NCI-H2227 (cell line): ENCODE measurements at regions not wholly inside any gene's neighbourhood (a gene's known extent, or its start where the extent isn't known, plus 50 kb on each side); places are given as distances from the start of the nearest gene placed in this dataset.
"Not testable (repeated sequence)": the region's sequence is repeated elsewhere in the genome, so short reads cannot be mapped to it uniquely, and the experiment has no call there.

Source experiments
- DNase-seq: peaks from one replicate; lab custom pipeline; 2025; ENCODE audit not compliant: unreplicated experiment; lab: John Stamatoyannopoulos, UW

GRCh38 chr2:242043538-242044312, 174.2 kb downstream of the RTP5 start:
- DNase-seq = no peak

- DNase-seq = no peak
These were observed 174.7 kb downstream of the RTP5 start for GRCh38 chr2:242044313-242044590.

GRCh38 chr2:242045596-242046144, 176.1 kb downstream of the RTP5 start:
- DNase-seq = not testable (repeated sequence)

- no peak for DNase-seq
These were observed 176.8 kb downstream of the RTP5 start for GRCh38 chr2:242046206-242046826.

- DNase-seq = no peak
These were observed 178.4 kb downstream of the RTP5 start for GRCh38 chr2:242047963-242048362.

GRCh38 chr2:242048479-242048878, 178.9 kb downstream of the RTP5 start:
- DNase-seq = no peak

- DNase-seq = not testable (repeated sequence)
These were observed 180.0 kb downstream of the RTP5 start for GRCh38 chr2:242049492-242049891.

- no peak for DNase-seq
These were observed 181.9 kb downstream of the RTP5 start for GRCh38 chr2:242051463-242051862.

GRCh38 chr2:242052421-242052820, 182.9 kb downstream of the RTP5 start:
- no peak for DNase-seq

GRCh38 chr2:242053921-242054320, 184.4 kb downstream of the RTP5 start:
- no peak for DNase-seq

GRCh38 chr2:242054406-242054805, 184.9 kb downstream of the RTP5 start:
- no peak for DNase-seq

- DNase-seq = no peak
These were observed 185.6 kb downstream of the RTP5 start for GRCh38 chr2:242054881-242055801.

- peak; percentile 13 for DNase-seq
These were observed 186.5 kb downstream of the RTP5 start for GRCh38 chr2:242056026-242056425.

GRCh38 chr2:242056785-242057184, 187.3 kb downstream of the RTP5 start:
- DNase-seq = no peak

GRCh38 chr2:242057379-242058040, 188.0 kb downstream of the RTP5 start:
- no peak for DNase-seq

GRCh38 chr2:242058116-242058680, 188.7 kb downstream of the RTP5 start:
- no peak for DNase-seq

GRCh38 chr2:242059566-242059965, 190.0 kb downstream of the RTP5 start:
- DNase-seq = no peak

GRCh38 chr2:242060212-242060835, 190.8 kb downstream of the RTP5 start:
- DNase-seq = no peak

- not testable (repeated sequence) for DNase-seq
These were observed 192.4 kb downstream of the RTP5 start for GRCh38 chr2:242061930-242062329.

- DNase-seq = no peak
These were observed 193.9 kb downstream of the RTP5 start for GRCh38 chr2:242063436-242063835.
